ENCODE measurements at regions not wholly inside any gene's neighbourhood (a gene's known extent, or its start where the extent isn't known, plus 50 kb on each side); places are given as distances from the start of the nearest gene placed in this dataset.
"Not testable (repeated sequence)": the region's sequence is repeated elsewhere in the genome, so short reads cannot be mapped to it uniquely, and the experiment has no call there.

DNA sequence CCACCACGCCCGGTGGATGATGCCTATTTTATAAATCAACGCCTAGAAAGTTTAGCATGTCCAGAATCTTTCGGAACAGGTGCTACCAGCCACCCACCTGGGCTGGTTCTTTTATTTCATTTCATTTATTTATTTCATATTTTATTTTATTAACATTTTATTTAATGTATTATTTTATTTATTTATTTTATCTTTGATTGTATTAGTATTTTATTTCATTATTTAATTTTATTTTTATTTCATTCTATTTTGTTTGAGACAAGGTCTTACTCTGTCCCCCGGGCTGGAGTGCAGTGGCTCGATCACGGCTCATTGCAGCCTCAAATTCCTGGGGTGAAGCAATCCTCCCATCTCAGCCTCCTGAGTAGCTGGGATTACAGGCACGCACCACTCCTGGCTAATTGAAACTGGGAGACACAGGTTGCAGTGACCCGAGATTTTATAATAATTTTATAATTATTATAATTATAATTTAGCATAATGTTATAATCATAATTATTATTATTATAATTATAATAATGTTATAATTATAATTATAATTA lies 187.2 kb downstream of the SHOX start:
- no peak for TF ChIP-seq NR2C1 (IDR thresholded peaks at IDR 0.05)
- TF ChIP-seq ZNF384 (IDR thresholded peaks at IDR 0.05; ENCODE audit: borderline replicate concordance, low read depth, low read length): no peak
- no peak for TF ChIP-seq ESRRA (IDR thresholded peaks at IDR 0.05; ENCODE audit: low read length)
- TF ChIP-seq SP1 (IDR thresholded peaks at IDR 0.05; ENCODE audit: low read depth, low read length): no peak
- no peak for TF ChIP-seq BMI1 (IDR thresholded peaks at IDR 0.05; ENCODE audit: borderline replicate concordance)
- no peak for TF ChIP-seq CBFB (IDR thresholded peaks at IDR 0.05; ENCODE audit: low read depth)
- TF ChIP-seq, protein P1, sequence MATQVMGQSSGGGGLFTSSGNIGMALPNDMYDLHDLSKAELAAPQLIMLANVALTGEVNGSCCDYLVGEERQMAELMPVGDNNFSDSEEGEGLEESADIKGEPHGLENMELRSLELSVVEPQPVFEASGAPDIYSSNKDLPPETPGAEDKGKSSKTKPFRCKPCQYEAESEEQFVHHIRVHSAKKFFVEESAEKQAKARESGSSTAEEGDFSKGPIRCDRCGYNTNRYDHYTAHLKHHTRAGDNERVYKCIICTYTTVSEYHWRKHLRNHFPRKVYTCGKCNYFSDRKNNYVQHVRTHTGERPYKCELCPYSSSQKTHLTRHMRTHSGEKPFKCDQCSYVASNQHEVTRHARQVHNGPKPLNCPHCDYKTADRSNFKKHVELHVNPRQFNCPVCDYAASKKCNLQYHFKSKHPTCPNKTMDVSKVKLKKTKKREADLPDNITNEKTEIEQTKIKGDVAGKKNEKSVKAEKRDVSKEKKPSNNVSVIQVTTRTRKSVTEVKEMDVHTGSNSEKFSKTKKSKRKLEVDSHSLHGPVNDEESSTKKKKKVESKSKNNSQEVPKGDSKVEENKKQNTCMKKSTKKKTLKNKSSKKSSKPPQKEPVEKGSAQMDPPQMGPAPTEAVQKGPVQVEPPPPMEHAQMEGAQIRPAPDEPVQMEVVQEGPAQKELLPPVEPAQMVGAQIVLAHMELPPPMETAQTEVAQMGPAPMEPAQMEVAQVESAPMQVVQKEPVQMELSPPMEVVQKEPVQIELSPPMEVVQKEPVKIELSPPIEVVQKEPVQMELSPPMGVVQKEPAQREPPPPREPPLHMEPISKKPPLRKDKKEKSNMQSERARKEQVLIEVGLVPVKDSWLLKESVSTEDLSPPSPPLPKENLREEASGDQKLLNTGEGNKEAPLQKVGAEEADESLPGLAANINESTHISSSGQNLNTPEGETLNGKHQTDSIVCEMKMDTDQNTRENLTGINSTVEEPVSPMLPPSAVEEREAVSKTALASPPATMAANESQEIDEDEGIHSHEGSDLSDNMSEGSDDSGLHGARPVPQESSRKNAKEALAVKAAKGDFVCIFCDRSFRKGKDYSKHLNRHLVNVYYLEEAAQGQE (IDR thresholded peaks at IDR 0.05; ENCODE audit: low read depth, low read length): no peak
- no peak for TF ChIP-seq ZSCAN29 (IDR thresholded peaks at IDR 0.05)
- TF ChIP-seq NR2F1 (conservative IDR thresholded peaks at IDR 0.05): no peak
- no peak for TF ChIP-seq USF2 (IDR thresholded peaks at IDR 0.05; ENCODE audit: borderline replicate concordance, low read depth, low read length)
- TF ChIP-seq ELK1 (IDR thresholded peaks at IDR 0.05; ENCODE audit: low read depth, low read length): no peak
- no peak for TF ChIP-seq IKZF1 (conservative IDR thresholded peaks at IDR 0.05)
- intact Hi-C loops (cut with micrococcal nuclease; ENCODE audit: unreplicated experiment) (no loop called here), in situ Hi-C loops (cut with MboI) (no loop called here)
- no peak overlapping the region for H2AFZ ChIP-seq (ENCODE audit: control insufficient read depth, low read depth, low read length)
- no peak overlapping the region for H3K4me2 ChIP-seq (ENCODE audit: control insufficient read depth, insufficient read depth)
- ChIA-PET CTCF (no interaction called here), SMC1A (ENCODE audit: uncharacterized antibody, unreplicated experiment) (no interaction called here), RAD21 (ENCODE audit: unreplicated experiment) (no interaction called here), POLR2A (no interaction called here)
- FAIRE-seq: no peak
- no peaks in the 10 kb centered on the region for H4K20me1 ChIP-seq (ENCODE audit: control insufficient read depth, insufficient read depth)
- 52% methylated on average over 9 of the region's 9 CpGs for WGBS (ENCODE audit: insufficient coverage, insufficient replicate concordance, low lambda C conversion rate, missing lambda C conversion rate)
- no peaks in the 10 kb centered on the region for H3K4me1 ChIP-seq (ENCODE audit: control insufficient read depth, insufficient read depth, low read length)
- no peak overlapping the region for H3K27ac ChIP-seq (ENCODE audit: control insufficient read depth, insufficient read depth)
- no peaks in the 10 kb centered on the region for H3K27me3 ChIP-seq (replicated peaks in 1 of 2; ENCODE audit: control insufficient read depth in 2 of 2, insufficient read depth in 2 of 2, low read length in 1 of 2)
- DNase-seq (ENCODE audit: low read depth, low spot score): no peak
- no peak overlapping the region for H3K4me3 ChIP-seq
- no TSS peak for BruUV-seq (replicated peaks)
- ATAC-seq: no peak
- no peaks in the 10 kb centered on the region for H3K36me3 ChIP-seq (ENCODE audit: control insufficient read depth in 2 of 2, insufficient read depth in 2 of 2, low read length in 1 of 2)
- H3K9me3 ChIP-seq (replicated peaks; ENCODE audit: control insufficient read depth, insufficient read depth, low read length): no peaks in the 10 kb centered on the region
- H3K9ac ChIP-seq (ENCODE audit: control insufficient read depth, insufficient read depth, low read length): no peak overlapping the region
- no peaks in the 10 kb centered on the region for H3K79me2 ChIP-seq (ENCODE audit: control insufficient read depth, insufficient read depth, low read length)

GRCh38 chrX:817147-817546 lies 186.6 kb downstream of the SHOX start:
- H3K4me3 ChIP-seq; H3K4me2 ChIP-seq (ENCODE audit: control insufficient read depth, insufficient read depth); RAD21 ChIA-PET (ENCODE audit: unreplicated experiment); BruUV-seq (replicated peaks); FAIRE-seq; POLR2A ChIA-PET; CTCF ChIA-PET; ATAC-seq; H3K9ac ChIP-seq (ENCODE audit: control insufficient read depth, insufficient read depth, low read length); SMC1A ChIA-PET (ENCODE audit: uncharacterized antibody, unreplicated experiment); H3K36me3 ChIP-seq (ENCODE audit: control insufficient read depth in 2 of 2, insufficient read depth in 2 of 2, low read length in 1 of 2); H2AFZ ChIP-seq (ENCODE audit: control insufficient read depth, low read depth, low read length); H4K20me1 ChIP-seq (ENCODE audit: control insufficient read depth, insufficient read depth); H3K79me2 ChIP-seq (ENCODE audit: control insufficient read depth, insufficient read depth, low read length); H3K4me1 ChIP-seq (ENCODE audit: control insufficient read depth, insufficient read depth, low read length); H3K9me3 ChIP-seq (replicated peaks; ENCODE audit: control insufficient read depth, insufficient read depth, low read length); H3K27me3 ChIP-seq (replicated peaks in 1 of 2; ENCODE audit: control insufficient read depth in 2 of 2, insufficient read depth in 2 of 2, low read length in 1 of 2); in situ Hi-C loops (cut with MboI); H3K27ac ChIP-seq (ENCODE audit: control insufficient read depth, insufficient read depth); intact Hi-C loops (cut with micrococcal nuclease; ENCODE audit: unreplicated experiment); DNase-seq (ENCODE audit: low read depth, low spot score): not testable (repeated sequence)
- 53% methylated on average over 9 of the region's 9 CpGs for WGBS (ENCODE audit: insufficient coverage, insufficient replicate concordance, low lambda C conversion rate, missing lambda C conversion rate)
